B cell (primary cell): ENCODE measurements at regions not wholly inside any gene's neighbourhood (a gene's known extent, or its start where the extent isn't known, plus 50 kb on each side); places are given as distances from the start of the nearest gene placed in this dataset.

Source experiments
- CTCF ChIP-seq: fragments of 200-600 bp; IDR thresholded peaks from one replicate; pipeline ENCODE4 v1.8.0; 2022; ENCODE audit warnings: antibody characterized with exemption, mild to moderate bottlenecking
- EZH2 ChIP-seq: IDR thresholded peaks from 2 replicates; pipeline ENCODE4 v1.6.1; 2012; ENCODE audit warnings: borderline replicate concordance, low read depth, mild to moderate bottlenecking, moderate library complexity, low read length; ENCODE audit not compliant: insufficient read depth, poor library complexity, severe bottlenecking

- no peak for TF ChIP-seq CTCF
- TF ChIP-seq EZH2: no peak
These were observed 200.1 kb upstream of the BTBD3 start for GRCh38 chr20:11717562-11717961.
